T-helper 1 cell treated with Interleukin-12 subunit alpha and Interleukin-12 subunit beta and Interleukin-4 antibody, amounts not matched to agents 30 μg/mL and 1 μg/mL, for 36 hours (primary cell): ENCODE measurements at regions not wholly inside any gene's neighbourhood (a gene's known extent, or its start where the extent isn't known, plus 50 kb on each side); places are given as distances from the start of the nearest gene placed in this dataset.

Source experiments
- H3K27ac Mint-ChIP-seq: one replicate; pipeline ENCODE4 v1.8.0; 2021; ENCODE audit warnings: mild to moderate bottlenecking, mixed read lengths
- H3K27me3 Mint-ChIP-seq: one replicate; pipeline ENCODE4 v1.8.0; 2021; ENCODE audit warnings: low read depth, mixed read lengths
- H3K36me3 Mint-ChIP-seq: one replicate; pipeline ENCODE4 v1.8.0; 2021; ENCODE audit warnings: low read depth, mixed read lengths
- H3K4me1 Mint-ChIP-seq: one replicate; pipeline ENCODE4 v1.8.0; 2021; ENCODE audit warnings: low read depth, mixed read lengths
- H3K4me3 Mint-ChIP-seq: one replicate; pipeline ENCODE4 v1.8.0; 2021; ENCODE audit warnings: mild to moderate bottlenecking, moderate library complexity, mixed read lengths
- H3K9me3 Mint-ChIP-seq: one replicate; pipeline ENCODE4 v1.8.0; 2021; ENCODE audit warnings: mixed read lengths

DNA sequence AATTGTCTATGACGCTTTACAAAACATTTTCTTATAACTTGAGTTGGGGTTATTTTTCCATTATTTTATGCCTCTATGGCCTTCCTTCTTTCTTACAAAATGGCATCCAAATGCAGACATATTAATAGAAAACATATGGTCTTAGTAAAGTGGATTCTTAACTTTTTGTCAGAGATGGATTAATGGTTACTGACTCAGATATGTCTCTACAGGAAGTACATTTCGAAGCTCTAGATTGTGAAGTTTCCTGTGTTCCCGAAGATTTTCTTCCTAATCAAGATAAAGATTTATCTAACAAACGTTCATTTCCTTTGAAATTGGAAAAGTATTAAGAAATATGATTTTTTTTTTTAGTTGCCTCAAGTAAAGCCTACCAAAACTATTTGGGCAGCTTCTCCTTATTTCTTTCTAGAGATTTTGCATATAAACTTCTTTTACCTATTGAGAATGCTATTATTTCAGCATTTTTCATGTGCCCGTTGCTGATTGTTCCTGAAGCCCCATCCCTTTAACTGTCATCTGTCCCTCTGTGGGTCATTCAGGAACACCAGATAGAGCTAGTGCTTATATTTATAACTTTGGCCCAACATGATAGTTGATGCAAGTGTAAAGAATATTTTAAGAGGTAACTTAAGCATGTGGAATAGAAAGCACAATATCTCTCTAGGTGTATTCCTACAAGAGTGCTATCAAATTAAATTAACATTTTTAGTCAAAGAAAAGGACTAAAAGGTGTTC is 498.0 kb downstream of the CCDC85A start:
- peaks cover 8% of the 10 kb centered on the region for H3K9me3 Mint-ChIP-seq
- no peak overlapping the region for H3K27ac Mint-ChIP-seq
- H3K4me3 Mint-ChIP-seq, result no peak overlapping the region
- no peaks in the 10 kb centered on the region for H3K27me3 Mint-ChIP-seq
- no peaks in the 10 kb centered on the region for H3K36me3 Mint-ChIP-seq
- no peaks in the 10 kb centered on the region for H3K4me1 Mint-ChIP-seq

DNA sequence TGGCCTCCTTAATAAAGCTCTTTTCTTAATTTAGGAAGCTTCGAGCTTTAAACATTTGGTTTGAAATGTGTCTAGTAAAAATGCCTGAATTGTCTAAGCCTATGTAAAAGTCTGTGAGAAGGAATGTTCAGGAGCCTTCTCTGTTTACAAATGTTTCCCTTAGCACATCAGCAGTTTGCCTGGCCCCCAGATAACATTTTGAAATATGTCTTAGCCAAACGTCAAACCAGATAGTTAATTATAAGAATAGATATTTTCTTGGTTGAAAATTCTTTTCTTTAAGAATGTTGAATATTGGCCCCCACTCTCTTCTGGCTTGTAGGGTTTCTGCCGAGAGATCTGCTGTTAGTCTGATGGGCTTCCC is 498.6 kb downstream of the CCDC85A start:
- Mint-ChIP-seq H3K27ac (no peak overlapping the region), H3K9me3 (peaks cover 8% of the 10 kb centered on the region), H3K4me1 (no peaks in the 10 kb centered on the region), H3K27me3 (no peaks in the 10 kb centered on the region), H3K4me3 (no peak overlapping the region), H3K36me3 (no peaks in the 10 kb centered on the region)

DNA sequence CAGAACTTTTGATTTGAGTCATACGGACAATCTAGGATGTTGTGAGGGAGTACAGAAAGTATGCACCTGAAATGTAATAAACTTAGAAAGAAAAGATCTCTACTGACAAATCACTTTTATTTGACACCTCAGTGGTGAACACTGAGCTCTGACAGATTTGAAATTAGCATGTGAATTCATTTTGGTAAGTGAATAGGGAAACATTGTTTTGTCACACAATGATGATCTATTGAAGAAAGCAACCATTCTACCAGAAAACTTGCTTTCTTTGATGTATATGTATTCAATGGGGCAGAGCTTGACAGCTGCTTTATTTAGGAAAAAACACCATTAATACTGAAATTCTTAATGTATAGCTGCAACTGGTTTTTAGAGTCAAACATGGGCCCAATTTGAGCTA is 500.5 kb downstream of the CCDC85A start:
- H3K9me3 Mint-ChIP-seq, result peaks cover 7% of the 10 kb centered on the region
- H3K27ac Mint-ChIP-seq, result no peak overlapping the region
- no peak overlapping the region for H3K4me3 Mint-ChIP-seq
- no peaks in the 10 kb centered on the region for H3K4me1 Mint-ChIP-seq
- H3K36me3 Mint-ChIP-seq, result no peaks in the 10 kb centered on the region
- no peaks in the 10 kb centered on the region for H3K27me3 Mint-ChIP-seq

- Mint-ChIP-seq H3K4me1 (no peaks in the 10 kb centered on the region), H3K36me3 (no peaks in the 10 kb centered on the region), H3K27ac (no peak overlapping the region), H3K27me3 (no peaks in the 10 kb centered on the region), H3K4me3 (no peak overlapping the region), H3K9me3 (peaks cover 7% of the 10 kb centered on the region)
Observed at GRCh38 chr2:56685205-56685604, 501.4 kb downstream of the CCDC85A start.

DNA sequence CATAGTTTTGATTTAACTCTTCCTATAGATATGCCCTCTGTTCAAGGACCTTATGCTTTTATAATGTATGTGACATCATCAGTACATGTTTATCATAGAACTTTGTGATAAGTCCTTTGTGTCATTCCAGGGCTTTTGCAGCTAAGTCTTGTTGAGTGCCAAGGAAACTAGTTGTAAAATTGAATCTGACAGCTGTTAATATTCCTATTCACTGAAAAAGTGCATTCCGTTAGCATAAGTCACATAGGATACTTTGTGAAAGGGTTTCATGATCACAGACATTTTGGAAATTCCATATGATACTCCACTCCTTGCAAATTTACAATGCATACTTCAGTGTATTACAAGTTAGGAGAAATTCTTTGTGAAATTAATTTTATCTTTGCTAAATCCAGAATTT is 503.4 kb downstream of the CCDC85A start:
- no peaks in the 10 kb centered on the region for H3K4me1 Mint-ChIP-seq
- H3K27me3 Mint-ChIP-seq, result no peaks in the 10 kb centered on the region
- no peak overlapping the region for H3K4me3 Mint-ChIP-seq
- no peak overlapping the region for H3K27ac Mint-ChIP-seq
- H3K9me3 Mint-ChIP-seq, result peaks cover 7% of the 10 kb centered on the region
- H3K36me3 Mint-ChIP-seq, result no peaks in the 10 kb centered on the region

DNA sequence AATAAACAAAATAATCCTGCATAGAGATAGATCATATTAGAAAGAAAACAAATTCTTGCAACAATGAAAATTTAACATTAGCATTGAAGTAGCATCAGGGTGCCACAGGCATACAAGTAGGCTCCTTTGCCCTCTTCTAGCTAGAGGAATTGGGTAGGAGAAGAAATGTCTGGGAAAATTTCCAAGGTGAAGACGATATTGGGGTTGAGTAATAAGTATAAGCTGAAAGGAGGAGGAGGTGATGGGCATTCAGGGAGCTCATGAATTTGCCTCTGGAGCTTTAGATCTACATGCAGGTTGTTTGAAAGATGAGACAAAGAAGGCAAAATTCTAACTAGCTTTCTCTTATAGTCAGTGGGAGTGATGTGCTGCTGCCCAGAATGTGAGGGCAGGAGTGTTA is 504.9 kb downstream of the CCDC85A start:
- Mint-ChIP-seq H3K9me3 (peaks cover 7% of the 10 kb centered on the region), H3K4me3 (no peak overlapping the region), H3K27ac (no peak overlapping the region), H3K4me1 (no peaks in the 10 kb centered on the region), H3K36me3 (no peaks in the 10 kb centered on the region), H3K27me3 (no peaks in the 10 kb centered on the region)

DNA sequence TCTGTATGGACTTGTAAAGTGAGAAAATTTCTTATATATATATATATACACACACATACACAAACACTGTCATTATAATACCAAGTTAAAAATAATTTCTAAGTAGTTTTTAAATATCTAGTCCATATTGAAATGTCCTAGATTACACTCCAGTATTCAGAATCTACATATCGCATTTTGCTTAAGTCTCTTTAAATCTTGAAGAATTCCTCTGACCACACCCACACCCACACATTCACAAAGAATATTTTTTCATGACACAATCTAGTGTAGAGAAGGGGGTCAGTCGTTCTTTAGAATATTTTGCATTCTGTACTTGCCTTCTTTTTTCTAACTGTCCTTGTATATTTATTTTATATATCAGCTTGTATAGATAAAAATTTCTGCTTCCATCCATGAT is 509.7 kb downstream of the CCDC85A start:
- no peaks in the 10 kb centered on the region for H3K36me3 Mint-ChIP-seq
- no peak overlapping the region for H3K27ac Mint-ChIP-seq
- no peaks in the 10 kb centered on the region for H3K27me3 Mint-ChIP-seq
- H3K9me3 Mint-ChIP-seq, result peaks cover 5% of the 10 kb centered on the region
- H3K4me3 Mint-ChIP-seq, result no peak overlapping the region
- H3K4me1 Mint-ChIP-seq, result no peaks in the 10 kb centered on the region

GRCh38 chr2:56703001-56703400 is 519.2 kb downstream of the CCDC85A start:
- Mint-ChIP-seq H3K4me3 (no peak overlapping the region), H3K36me3 (no peaks in the 10 kb centered on the region), H3K27ac (no peak overlapping the region), H3K9me3 (peaks cover 10% of the 10 kb centered on the region), H3K4me1 (no peaks in the 10 kb centered on the region), H3K27me3 (no peaks in the 10 kb centered on the region)

GRCh38 chr2:56705713-56706112 is 521.9 kb downstream of the CCDC85A start:
- Mint-ChIP-seq H3K27ac (no peak overlapping the region), H3K4me3 (no peak overlapping the region), H3K9me3 (peaks cover 4% of the 10 kb centered on the region), H3K4me1 (no peaks in the 10 kb centered on the region), H3K36me3 (no peaks in the 10 kb centered on the region), H3K27me3 (no peaks in the 10 kb centered on the region)

DNA sequence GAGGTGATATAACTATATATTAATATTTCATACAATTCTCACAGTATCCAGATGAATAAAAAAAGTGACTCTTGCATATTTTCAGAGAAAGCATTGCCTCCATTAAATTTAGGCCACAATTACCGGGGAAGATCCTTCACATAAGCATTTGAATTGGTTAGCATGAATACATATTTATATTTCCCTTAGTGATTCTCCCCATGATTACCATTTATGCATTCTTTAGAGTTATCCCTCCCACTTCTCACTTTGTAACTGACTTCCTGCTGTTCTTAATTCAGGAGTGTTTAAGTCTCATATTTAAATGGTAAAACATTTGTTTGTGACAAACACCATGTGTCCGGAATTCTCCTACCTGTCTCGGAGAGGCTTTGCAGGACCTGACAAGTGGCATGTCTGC is 523.4 kb downstream of the CCDC85A start:
- Mint-ChIP-seq H3K4me3 (no peak overlapping the region), H3K36me3 (no peaks in the 10 kb centered on the region), H3K4me1 (no peaks in the 10 kb centered on the region), H3K9me3 (peaks cover 6% of the 10 kb centered on the region), H3K27me3 (no peaks in the 10 kb centered on the region), H3K27ac (no peak overlapping the region)

GRCh38 chr2:56707650-56708049 is 523.9 kb downstream of the CCDC85A start:
- peaks cover 6% of the 10 kb centered on the region for H3K9me3 Mint-ChIP-seq
- H3K36me3 Mint-ChIP-seq, result no peaks in the 10 kb centered on the region

GRCh38 chr2:56709181-56709580 is 525.4 kb downstream of the CCDC85A start:
- peaks cover 9% of the 10 kb centered on the region for H3K9me3 Mint-ChIP-seq
- no peaks in the 10 kb centered on the region for H3K4me1 Mint-ChIP-seq
- no peak overlapping the region for H3K27ac Mint-ChIP-seq
- no peak overlapping the region for H3K4me3 Mint-ChIP-seq
- H3K36me3 Mint-ChIP-seq, result no peaks in the 10 kb centered on the region
- no peaks in the 10 kb centered on the region for H3K27me3 Mint-ChIP-seq

More at GRCh38 chr2:56707650-56708049, 523.9 kb downstream of the CCDC85A start:
- Mint-ChIP-seq H3K27ac (no peak overlapping the region), H3K4me1 (no peaks in the 10 kb centered on the region), H3K4me3 (no peak overlapping the region), H3K27me3 (no peaks in the 10 kb centered on the region)

DNA sequence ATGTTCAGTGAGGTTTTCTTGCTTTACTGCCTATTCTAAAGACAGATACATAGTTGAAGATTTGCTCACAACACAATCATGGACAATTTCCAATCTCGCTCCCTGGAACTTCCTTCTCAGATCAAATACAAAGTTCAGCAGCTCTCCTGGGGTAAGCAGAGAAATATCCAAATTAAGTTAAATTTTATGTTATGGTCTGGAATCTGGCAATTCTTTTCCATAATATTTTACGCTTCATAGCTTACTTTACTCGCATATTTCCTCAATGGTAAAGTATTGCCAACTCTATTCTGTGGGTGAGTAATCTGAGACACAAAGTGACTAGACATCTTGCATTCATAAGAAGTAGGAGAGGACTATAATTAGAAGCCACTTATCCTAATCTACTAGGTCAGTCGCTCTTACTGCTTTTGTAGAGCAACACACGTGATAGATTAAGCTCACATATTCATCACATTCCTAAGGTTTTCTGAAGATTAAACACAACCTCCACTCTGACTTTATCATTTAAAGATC is 529.4 kb downstream of the CCDC85A start:
- Mint-ChIP-seq H3K4me3 (no peak overlapping the region), H3K27ac (no peak overlapping the region), H3K4me1 (no peaks in the 10 kb centered on the region), H3K27me3 (no peaks in the 10 kb centered on the region), H3K36me3 (no peaks in the 10 kb centered on the region), H3K9me3 (peaks cover 9% of the 10 kb centered on the region)

DNA sequence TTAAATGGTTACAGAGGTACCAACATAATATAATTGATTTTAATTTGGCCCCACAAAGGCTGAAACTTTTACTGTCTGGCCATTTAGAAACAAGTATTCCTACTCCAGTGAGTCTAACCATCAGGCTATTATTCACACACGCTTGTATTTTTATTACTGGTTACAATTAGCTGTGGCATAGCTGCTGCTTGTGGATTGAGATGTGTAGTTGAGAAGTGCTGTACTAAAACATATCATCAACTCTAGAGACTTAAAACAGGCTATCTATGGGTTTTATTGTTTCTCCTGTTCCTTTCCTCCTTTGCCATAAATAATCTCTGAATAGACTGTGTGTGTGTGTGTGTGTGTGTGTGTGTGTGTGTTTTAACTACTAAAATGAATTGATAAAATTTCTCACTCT is 530.2 kb downstream of the CCDC85A start:
- Mint-ChIP-seq H3K4me3 (no peak overlapping the region), H3K9me3 (peaks cover 12% of the 10 kb centered on the region), H3K4me1 (no peaks in the 10 kb centered on the region), H3K36me3 (no peaks in the 10 kb centered on the region), H3K27me3 (no peaks in the 10 kb centered on the region), H3K27ac (no peak overlapping the region)

DNA sequence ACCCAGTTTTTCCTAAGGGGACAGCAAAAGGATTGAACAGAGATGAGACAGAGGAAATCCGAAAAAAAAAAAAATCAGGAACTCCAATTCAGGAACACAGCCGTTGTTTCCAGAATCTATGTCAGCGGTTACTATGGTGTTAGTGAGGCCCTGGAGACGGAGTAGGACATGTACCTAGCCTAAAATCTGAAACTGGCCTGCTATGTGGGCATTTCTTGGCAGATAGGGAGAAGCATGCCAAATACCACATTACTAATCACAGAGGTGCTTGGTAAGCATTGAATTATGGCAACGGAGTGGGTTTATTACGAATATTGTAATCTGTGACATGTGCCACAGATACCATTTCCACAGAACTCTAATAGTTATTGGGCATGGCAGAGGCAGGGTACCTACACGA is 530.6 kb downstream of the CCDC85A start:
- Mint-ChIP-seq H3K27me3 (no peaks in the 10 kb centered on the region), H3K4me3 (no peak overlapping the region), H3K36me3 (no peaks in the 10 kb centered on the region), H3K27ac (no peak overlapping the region), H3K4me1 (no peaks in the 10 kb centered on the region), H3K9me3 (peaks cover 15% of the 10 kb centered on the region)

- no peaks in the 10 kb centered on the region for H3K4me1 Mint-ChIP-seq
- H3K27ac Mint-ChIP-seq, result no peak overlapping the region
- H3K4me3 Mint-ChIP-seq, result no peak overlapping the region
- H3K36me3 Mint-ChIP-seq, result no peaks in the 10 kb centered on the region
- H3K27me3 Mint-ChIP-seq, result no peaks in the 10 kb centered on the region
- H3K9me3 Mint-ChIP-seq, result peaks cover 19% of the 10 kb centered on the region
Observed at GRCh38 chr2:56715683-56716082, 531.9 kb downstream of the CCDC85A start.
